SH-SY5Y (cell line): ENCODE measurements at regions not wholly inside any gene's neighbourhood (a gene's known extent, or its start where the extent isn't known, plus 50 kb on each side); places are given as distances from the start of the nearest gene placed in this dataset.

Experiments used
- GATA2 ChIP-seq: IDR thresholded peaks from 2 replicates; pipeline ENCODE4 v1.6.1; 2011; ENCODE audit warnings: mild to moderate bottlenecking, low read depth, low read length
- GATA3 ChIP-seq: IDR thresholded peaks from 2 replicates; pipeline ENCODE4 v1.6.1; 2011; ENCODE audit warnings: low read depth, mild to moderate bottlenecking, low read length, moderate library complexity

GRCh38 chr2:386406-387103 is 98.7 kb upstream of the ALKAL2 start:
- TF ChIP-seq GATA3 = no peak
- TF ChIP-seq GATA2 = no peak
